ENCODE measurements at regions not wholly inside any gene's neighbourhood (a gene's known extent, or its start where the extent isn't known, plus 50 kb on each side); places are given as distances from the start of the nearest gene placed in this dataset.

DNA sequence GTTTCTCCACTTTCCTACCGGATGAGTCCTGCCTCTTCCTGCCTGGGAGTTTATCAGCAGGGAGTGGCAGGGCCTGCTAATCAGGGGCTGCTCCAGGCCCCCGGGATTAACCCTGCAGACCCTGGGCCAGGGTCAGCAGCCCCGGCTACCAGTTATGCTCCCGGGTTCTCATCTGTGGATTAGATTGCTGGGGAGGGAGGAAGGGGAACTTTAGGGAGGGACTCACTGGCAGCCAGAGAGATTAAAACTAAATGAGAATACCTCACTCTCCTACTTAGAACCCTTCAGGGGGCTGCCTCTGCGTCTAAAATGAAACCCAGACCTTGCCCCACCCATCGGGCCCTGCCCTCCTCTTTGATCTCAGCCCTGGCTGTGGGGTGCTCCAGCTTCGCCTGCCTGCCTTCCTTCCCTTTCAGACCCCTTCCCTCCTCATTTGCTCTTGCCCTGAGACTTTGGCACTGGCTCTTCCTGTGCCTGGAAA is 130.5 kb upstream of the HAND1 start:
- Histone ChIP-seq H3K79me2 (ENCODE audit: insufficient read depth, low read length) (no peaks in the 10 kb centered on the region), H3K4me3 (ENCODE audit: insufficient read depth, low read length) (no peak overlapping the region), H3K27me3 (ENCODE audit: insufficient read depth, low read length) (peaks cover 49% of the 10 kb centered on the region), H3K4me1 (ENCODE audit: insufficient read depth, low read length) (peaks cover 10% of the 10 kb centered on the region), H3K9me3 (ENCODE audit: low read depth, low read length) (no peaks in the 10 kb centered on the region), H3K27ac (ENCODE audit: low read depth, low read length) (no peak overlapping the region), H4K20me1 (ENCODE audit: insufficient read depth, low read length) (no peaks in the 10 kb centered on the region), H3K4me2 (ENCODE audit: insufficient read depth, low read length) (no peak overlapping the region), H2AFZ (ENCODE audit: low read length) (no peak overlapping the region), H3K36me3 (ENCODE audit: insufficient read depth, low read length) (no peaks in the 10 kb centered on the region)
- DNase-seq (ENCODE audit: insufficient read length, low spot score, missing footprints), result peak; percentile 55
- TF ChIP-seq, protein P1, sequence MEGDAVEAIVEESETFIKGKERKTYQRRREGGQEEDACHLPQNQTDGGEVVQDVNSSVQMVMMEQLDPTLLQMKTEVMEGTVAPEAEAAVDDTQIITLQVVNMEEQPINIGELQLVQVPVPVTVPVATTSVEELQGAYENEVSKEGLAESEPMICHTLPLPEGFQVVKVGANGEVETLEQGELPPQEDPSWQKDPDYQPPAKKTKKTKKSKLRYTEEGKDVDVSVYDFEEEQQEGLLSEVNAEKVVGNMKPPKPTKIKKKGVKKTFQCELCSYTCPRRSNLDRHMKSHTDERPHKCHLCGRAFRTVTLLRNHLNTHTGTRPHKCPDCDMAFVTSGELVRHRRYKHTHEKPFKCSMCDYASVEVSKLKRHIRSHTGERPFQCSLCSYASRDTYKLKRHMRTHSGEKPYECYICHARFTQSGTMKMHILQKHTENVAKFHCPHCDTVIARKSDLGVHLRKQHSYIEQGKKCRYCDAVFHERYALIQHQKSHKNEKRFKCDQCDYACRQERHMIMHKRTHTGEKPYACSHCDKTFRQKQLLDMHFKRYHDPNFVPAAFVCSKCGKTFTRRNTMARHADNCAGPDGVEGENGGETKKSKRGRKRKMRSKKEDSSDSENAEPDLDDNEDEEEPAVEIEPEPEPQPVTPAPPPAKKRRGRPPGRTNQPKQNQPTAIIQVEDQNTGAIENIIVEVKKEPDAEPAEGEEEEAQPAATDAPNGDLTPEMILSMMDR (IDR thresholded peaks at IDR 0.05; ENCODE audit: extremely low read depth, low read depth, low read length), result no peak

DNA sequence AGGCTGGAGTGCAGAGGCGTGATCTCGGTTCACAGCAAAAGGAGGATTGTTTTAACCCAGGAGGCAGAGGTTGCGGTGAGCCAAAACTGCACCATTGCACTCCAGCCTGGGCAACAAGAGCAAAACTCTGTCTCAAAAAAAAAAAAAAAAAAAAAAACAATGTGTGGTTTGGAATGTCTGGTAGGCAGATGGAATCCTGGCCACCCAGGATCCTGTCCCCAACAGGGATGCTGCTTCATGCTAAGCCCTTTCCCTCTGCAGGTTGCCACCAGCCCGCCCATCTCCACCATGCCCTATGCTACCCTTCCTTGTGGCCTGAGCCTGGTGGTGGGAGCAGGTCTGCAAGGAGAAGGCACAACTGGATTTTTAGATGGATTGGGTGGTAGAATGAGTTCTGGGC is 129.7 kb upstream of the HAND1 start:
- Histone ChIP-seq H3K36me3 (ENCODE audit: insufficient read depth, low read length) (no peaks in the 10 kb centered on the region), H2AFZ (ENCODE audit: low read length) (no peak overlapping the region), H3K27me3 (ENCODE audit: insufficient read depth, low read length) (peaks cover 51% of the 10 kb centered on the region), H3K4me1 (ENCODE audit: insufficient read depth, low read length) (peaks cover 10% of the 10 kb centered on the region), H3K27ac (ENCODE audit: low read depth, low read length) (no peak overlapping the region), H3K4me3 (ENCODE audit: insufficient read depth, low read length) (no peak overlapping the region), H4K20me1 (ENCODE audit: insufficient read depth, low read length) (no peaks in the 10 kb centered on the region), H3K9me3 (ENCODE audit: low read depth, low read length) (no peaks in the 10 kb centered on the region), H3K79me2 (ENCODE audit: insufficient read depth, low read length) (no peaks in the 10 kb centered on the region), H3K4me2 (ENCODE audit: insufficient read depth, low read length) (no peak overlapping the region)
- TF ChIP-seq, protein P1 (IDR thresholded peaks at IDR 0.05; ENCODE audit: extremely low read depth, low read depth, low read length), result no peak
- DNase-seq (ENCODE audit: insufficient read length, low spot score, missing footprints), result peak; percentile 41

- no peaks in the 10 kb centered on the region for H3K36me3 ChIP-seq (ENCODE audit: insufficient read depth, low read length)
- DNase-seq (ENCODE audit: insufficient read length, low spot score, missing footprints), result no peak
- H3K79me2 ChIP-seq (ENCODE audit: insufficient read depth, low read length), result no peaks in the 10 kb centered on the region
- no peak overlapping the region for H2AFZ ChIP-seq (ENCODE audit: low read length)
- peaks cover 39% of the 10 kb centered on the region for H3K27me3 ChIP-seq (ENCODE audit: insufficient read depth, low read length)
- no peak overlapping the region for H3K4me3 ChIP-seq (ENCODE audit: insufficient read depth, low read length)
- no peaks in the 10 kb centered on the region for H3K9me3 ChIP-seq (ENCODE audit: low read depth, low read length)
- no peaks in the 10 kb centered on the region for H4K20me1 ChIP-seq (ENCODE audit: insufficient read depth, low read length)
- peaks cover 10% of the 10 kb centered on the region for H3K4me1 ChIP-seq (ENCODE audit: insufficient read depth, low read length)
- TF ChIP-seq, protein P1 (IDR thresholded peaks at IDR 0.05; ENCODE audit: extremely low read depth, low read depth, low read length), result no peak
- no peak overlapping the region for H3K4me2 ChIP-seq (ENCODE audit: insufficient read depth, low read length)
- H3K27ac ChIP-seq (ENCODE audit: low read depth, low read length), result no peak overlapping the region
Observed at GRCh38 chr5:154606246-154606645, 128.2 kb upstream of the HAND1 start.

GRCh38 chr5:154603953-154604679 is 126.1 kb upstream of the HAND1 start:
- no peaks in the 10 kb centered on the region for H4K20me1 ChIP-seq (ENCODE audit: insufficient read depth, low read length)
- DNase-seq (ENCODE audit: insufficient read length, low spot score, missing footprints), result peak; percentile 88
- H3K27me3 ChIP-seq (ENCODE audit: insufficient read depth, low read length), result peaks cover 21% of the 10 kb centered on the region
- TF ChIP-seq, protein P1 (IDR thresholded peaks at IDR 0.05; ENCODE audit: extremely low read depth, low read depth, low read length), result no peak
- H3K27ac ChIP-seq (ENCODE audit: low read depth, low read length), result no peak overlapping the region
- H3K4me3 ChIP-seq (ENCODE audit: insufficient read depth, low read length), result peak overlapping the region; percentile 48
- no peaks in the 10 kb centered on the region for H3K36me3 ChIP-seq (ENCODE audit: insufficient read depth, low read length)
- no peaks in the 10 kb centered on the region for H3K79me2 ChIP-seq (ENCODE audit: insufficient read depth, low read length)
- H3K4me2 ChIP-seq (ENCODE audit: insufficient read depth, low read length), result peak overlapping the region; percentile 66
- H3K4me1 ChIP-seq (ENCODE audit: insufficient read depth, low read length), result peaks cover 4% of the 10 kb centered on the region
- peak overlapping the region; percentile 62 for H2AFZ ChIP-seq (ENCODE audit: low read length)
- no peaks in the 10 kb centered on the region for H3K9me3 ChIP-seq (ENCODE audit: low read depth, low read length)
